ENCODE measurements at regions not wholly inside any gene's neighbourhood (a gene's known extent, or its start where the extent isn't known, plus 50 kb on each side); places are given as distances from the start of the nearest gene placed in this dataset.
"Not testable (repeated sequence)": the region's sequence is repeated elsewhere in the genome, so short reads cannot be mapped to it uniquely, and the experiment has no call there.

- DNase-seq = not testable (repeated sequence)
These were observed 89.9 kb downstream of the MTERF1 start for GRCh38 chr7:91790646-91791045.

GRCh38 chr7:91796122-91796521 is 84.4 kb downstream of the MTERF1 start:
- no peak for DNase-seq

GRCh38 chr7:91798425-91798824 is 82.1 kb downstream of the MTERF1 start:
- no peak for DNase-seq

DNA sequence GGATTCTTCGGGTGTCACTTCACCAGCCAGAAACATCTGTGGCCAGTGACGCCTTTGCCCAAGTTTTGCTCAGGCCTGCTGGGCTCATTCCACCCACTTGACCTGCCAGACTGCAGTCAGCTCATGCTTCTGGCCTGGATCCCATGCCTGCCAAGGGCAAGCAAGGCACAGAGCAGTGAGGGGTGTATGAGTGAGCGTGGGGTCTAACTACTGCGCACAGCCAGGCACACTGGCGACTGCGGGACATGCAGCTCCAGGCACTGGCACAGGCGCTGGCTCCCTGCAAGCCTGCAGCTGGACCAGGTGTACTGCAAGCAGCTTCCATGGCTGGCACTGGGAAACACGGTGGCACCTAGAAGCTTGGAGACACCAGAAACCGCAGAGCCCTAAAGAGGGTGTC is 80.1 kb downstream of the MTERF1 start:
- DNase-seq = no peak

DNA sequence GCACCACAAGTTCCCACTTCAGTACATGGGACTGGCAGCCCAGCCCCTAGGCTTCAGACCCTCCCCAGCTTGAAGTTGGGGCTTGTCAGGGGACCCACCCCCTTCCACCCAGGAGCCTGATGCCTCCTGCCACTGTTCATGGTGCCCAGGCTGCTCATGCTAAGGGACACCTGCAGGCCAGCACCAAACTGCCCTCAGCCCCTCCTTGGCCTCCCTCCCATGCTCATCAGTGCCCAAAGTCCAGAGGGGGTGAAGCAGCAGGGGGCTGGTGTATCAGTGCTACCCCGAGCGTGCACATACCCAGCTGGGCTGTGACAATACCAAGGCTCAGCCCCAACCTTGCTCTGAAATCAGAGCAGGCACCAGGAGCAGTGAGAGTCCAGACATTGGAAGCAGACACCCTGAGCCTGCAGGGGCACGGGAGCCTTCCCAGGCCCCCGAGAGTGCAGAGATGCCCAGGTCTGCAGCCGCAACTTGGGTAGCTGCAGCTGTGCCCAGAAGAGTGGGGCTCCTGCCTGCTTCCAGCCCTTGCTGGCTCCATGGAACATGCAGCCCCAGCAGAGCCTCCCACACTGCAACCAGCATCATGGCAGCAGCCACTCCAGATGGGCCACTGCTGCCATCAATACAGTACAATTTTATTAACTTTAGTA is 79.0 kb downstream of the MTERF1 start:
- DNase-seq = no peak

- DNase-seq = no peak
These were observed 69.3 kb downstream of the MTERF1 start for GRCh38 chr7:91811236-91811635.

DNA sequence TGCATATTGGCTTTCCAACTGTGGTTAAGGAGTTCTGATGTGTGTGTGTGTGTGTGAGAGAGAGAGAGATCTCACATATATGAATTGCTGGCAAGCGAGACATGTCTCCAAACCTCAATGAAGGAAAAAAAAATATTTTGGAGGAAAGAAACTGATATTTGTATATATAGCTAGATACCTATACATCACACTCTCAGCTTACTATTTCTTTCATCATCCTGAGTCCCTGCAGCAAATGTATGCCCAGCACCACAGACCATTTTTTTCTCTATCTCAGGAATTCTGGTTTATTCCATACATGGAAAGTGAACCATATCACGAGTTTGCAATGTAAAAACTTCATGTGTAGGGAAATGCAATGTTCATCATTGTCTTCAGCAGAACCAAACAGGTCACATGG is 68.9 kb downstream of the MTERF1 start:
- no peak for DNase-seq

DNA sequence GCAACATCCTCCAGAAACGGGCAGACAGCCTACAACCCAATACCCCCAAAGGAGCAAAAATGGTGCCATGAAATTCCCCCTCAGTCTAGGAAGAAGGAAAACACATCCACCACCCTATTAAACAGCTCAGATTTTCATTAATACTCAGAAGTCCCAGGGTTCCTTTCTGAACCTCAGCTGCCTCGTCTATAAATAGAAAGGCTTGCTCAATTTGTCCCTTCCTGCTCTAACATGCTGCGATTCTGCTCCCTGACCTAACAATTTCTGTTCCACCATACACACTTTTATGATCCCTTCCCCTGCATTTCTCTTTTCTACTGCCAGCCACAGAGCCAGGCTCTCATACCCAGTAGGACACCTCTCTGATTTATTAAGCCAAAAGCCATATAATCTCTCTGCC is 68.1 kb downstream of the MTERF1 start:
- no peak for DNase-seq

DNA sequence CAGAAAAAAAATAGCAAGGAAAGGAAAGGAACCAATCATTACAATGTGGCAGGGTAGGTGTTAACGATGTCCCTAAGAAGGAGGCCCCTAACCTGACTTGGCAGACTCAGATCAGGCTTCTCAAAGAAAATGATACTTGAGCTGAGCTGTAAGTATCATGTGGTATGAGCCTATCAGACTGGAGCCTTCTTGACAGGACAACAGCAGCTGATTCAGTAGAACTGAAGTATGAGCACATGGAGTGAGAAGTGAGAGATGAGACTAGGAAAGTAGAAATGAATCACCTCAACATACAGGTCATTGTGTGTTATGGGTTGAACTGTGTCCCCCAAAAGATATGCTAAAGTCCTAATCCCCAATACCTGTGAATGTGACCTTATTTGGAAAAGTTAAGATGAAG is 66.3 kb downstream of the MTERF1 start:
- DNase-seq = no peak

All from suppressor macrophage treated with lipopolysaccharide for 4 hours (primary cell).